ENCODE measurements at regions not wholly inside any gene's neighbourhood (a gene's known extent, or its start where the extent isn't known, plus 50 kb on each side); places are given as distances from the start of the nearest gene placed in this dataset.
"Not testable (repeated sequence)": the region's sequence is repeated elsewhere in the genome, so short reads cannot be mapped to it uniquely, and the experiment has no call there.

- not testable (repeated sequence) for TF ChIP-seq CTCF (IDR thresholded peaks at IDR 0.05; ENCODE audit: insufficient read depth, low read length); SPI1 (IDR thresholded peaks at IDR 0.05; ENCODE audit: borderline replicate concordance, low read depth); POLR2AphosphoS5 (IDR thresholded peaks at IDR 0.05; ENCODE audit: low read depth)
Measured at GRCh38 chr2:111574803-111575202, 309.2 kb downstream of the ANAPC1 start.
